K562 (cell line): ENCODE measurements at regions not wholly inside any gene's neighbourhood (a gene's known extent, or its start where the extent isn't known, plus 50 kb on each side); places are given as distances from the start of the nearest gene placed in this dataset.

Source experiments
- ATAC-seq: fragments of 200-7000 bp; cut with Tn5 transposase; 3 replicates; pipeline ENCODE4 v1.9.1; 2020; ENCODE audit warnings: moderate library complexity
- BruUV-seq: library from RNA; stranded (reverse); fragments of 400-500 nt; replicated peaks from 2 replicates; lab custom pipeline; 2021; lab: Mats Ljungman, UMichigan
- CTCF ChIA-PET: fragments of 300-600 bp; formaldehyde crosslinking; extraction: SDS; loops from one replicate; lab custom pipeline; 2021; ENCODE audit warnings: low intra/inter-chr PET ratio; lab: Yijun Ruan, JAX
- POLR2A ChIA-PET: fragments of 300-600, 350-650 bp; sonication (Branson Sonifier 250); formaldehyde crosslinking; extraction: SDS; loops from one replicate; lab custom pipeline; 2021; ENCODE audit warnings: antibody characterized with exemption, inconsistent platforms; lab: Yijun Ruan, JAX
- DNase-seq, 4 experiments: peaks; one replicate each; pipeline versions ENCODE4 v3.0.0 to v3.0.0-alpha.2; 2011 to 2018; ENCODE audit warnings: low spot score in 3 of 4, mixed read lengths in 3 of 4; ENCODE audit errors: extremely low read depth in 1 of 4
- FAIRE-seq: peaks from 2 replicates; lab custom pipeline; 2011; peaks lifted over from hg19 to GRCh38; lab: Jason Lieb, UNC
- H2AFZ ChIP-seq: 2 replicates; pipeline ENCODE4 v1.6.0; 2011; ENCODE audit warnings: low read depth, low read length, control low read depth, inconsistent platforms
- H3K27ac ChIP-seq: fragments of 200-600 bp; 3 replicates; pipeline ENCODE4 v1.8.0; 2011; ENCODE audit warnings: low read depth, mild to moderate bottlenecking, control low read depth, inconsistent platforms, low read length, moderate library complexity, mixed read lengths; ENCODE audit errors: extremely low read depth
- H3K27me3 ChIP-seq, 2 experiments: fragments of 300-600 bp in 1 of 2; 2 replicates in 1 of 2; 3 replicates in 1 of 2; pipeline versions ENCODE4 v1.6.0 to v1.8.0; 2011; ENCODE audit warnings: inconsistent platforms in 2 of 2, low read length in 2 of 2, mild to moderate bottlenecking in 1 of 2, mixed read lengths in 1 of 2, moderate library complexity in 1 of 2; ENCODE audit not compliant: control insufficient read depth in 2 of 2, insufficient read depth in 2 of 2
- H3K36me3 ChIP-seq: fragments of 300-600 bp; 3 replicates; pipeline ENCODE4 v1.8.0; 2011; ENCODE audit warnings: mild to moderate bottlenecking, low read length, inconsistent platforms; ENCODE audit not compliant: control insufficient read depth, insufficient read depth
- H3K4me1 ChIP-seq, 2 experiments: fragments of 200-600 bp in 1 of 2; replicated peaks in 1 of 2; 2 replicates in 1 of 2; 3 replicates in 1 of 2; pipeline versions ENCODE4 v1.5.1 to v1.8.0; 2011; ENCODE audit warnings: inconsistent platforms in 2 of 2, low read length in 2 of 2, mild to moderate bottlenecking in 1 of 2, mixed read lengths in 1 of 2, moderate library complexity in 1 of 2; ENCODE audit not compliant: control insufficient read depth in 2 of 2, insufficient read depth in 2 of 2
- H3K4me2 ChIP-seq: 2 replicates; pipeline ENCODE4 v1.6.1; 2011; ENCODE audit warnings: low read length, control low read depth, inconsistent platforms, mixed read lengths; ENCODE audit not compliant: insufficient read depth
- H3K4me3 ChIP-seq: fragments of 200-600 bp; sonication (generic), shearing (Covaris generic); 2 replicates; pipeline ENCODE4 v1.5.1; 2016; ENCODE audit warnings: control low read depth, inconsistent platforms
- H3K79me2 ChIP-seq: fragments of 200-600 bp; 3 replicates; pipeline ENCODE4 v1.8.0; 2011; ENCODE audit warnings: low read length, inconsistent platforms; ENCODE audit not compliant: control insufficient read depth, insufficient read depth
- H3K9ac ChIP-seq, 2 experiments: 2 replicates each; pipeline versions ENCODE4 v1.6.0 to v1.6.1; 2011; ENCODE audit warnings: low read depth in 2 of 2, low read length in 2 of 2, control low read depth in 1 of 2, inconsistent platforms in 1 of 2, mild to moderate bottlenecking in 1 of 2, mixed read lengths in 1 of 2; ENCODE audit not compliant: insufficient read depth in 1 of 2
- H3K9me1 ChIP-seq: one replicate; pipeline ENCODE4 v1.6.0; 2011; ENCODE audit warnings: inconsistent platforms, mild to moderate bottlenecking, low read length, moderate library complexity; ENCODE audit not compliant: control insufficient read depth, insufficient read depth
- H3K9me3 ChIP-seq: replicated peaks from 2 replicates; pipeline ENCODE4 v1.5.1; 2011; ENCODE audit warnings: low read depth, low read length, inconsistent platforms; ENCODE audit not compliant: control insufficient read depth, insufficient read depth
- H4K20me1 ChIP-seq: replicated peaks from 2 replicates; pipeline ENCODE4 v1.6.1; 2011; ENCODE audit warnings: low read length, inconsistent platforms, mixed read lengths; ENCODE audit not compliant: control insufficient read depth, insufficient read depth
- ARID3A ChIP-seq: IDR thresholded peaks from 2 replicates; pipeline ENCODE4 v1.6.1; 2012; ENCODE audit warnings: low read depth, low read length, improper control_type of control experiment, borderline replicate concordance
- BACH1 ChIP-seq: fragments of 200-800 bp; sonication (Bioruptor generic); IDR thresholded peaks from 2 replicates; pipeline ENCODE4 v1.6.1; 2016; ENCODE audit warnings: missing genetic modification characterization, missing compliant biosample characterization
- BCOR ChIP-seq: fragments of 450-650 bp; IDR thresholded peaks from 2 replicates; pipeline ENCODE4 v1.6.1; 2016
- BRF1 ChIP-seq: IDR thresholded peaks from 3 replicates; pipeline ENCODE4 v1.6.1; 2011; ENCODE audit warnings: borderline replicate concordance, mild to moderate bottlenecking; ENCODE audit not compliant: insufficient read length; ENCODE audit errors: extremely low read depth
- CHD4 ChIP-seq: fragments of 200-600 bp; sonication (generic); IDR thresholded peaks from 3 replicates; pipeline ENCODE4 v1.6.1; 2012; ENCODE audit warnings: low read depth, mild to moderate bottlenecking, mixed read lengths, low read length, inconsistent platforms; ENCODE audit not compliant: insufficient read depth, insufficient replicate concordance, poor library complexity, severe bottlenecking
- ELF4 ChIP-seq: fragments of 450-650 bp; formaldehyde crosslinking; IDR thresholded peaks from 2 replicates; pipeline ENCODE4 v1.4.0; 2022; ENCODE audit warnings: missing genetic modification characterization
- ETS2 ChIP-seq: IDR thresholded peaks from 2 replicates; pipeline ENCODE4 v1.6.1; 2016; ENCODE audit warnings: borderline replicate concordance, missing genetic modification characterization, mild to moderate bottlenecking, moderate library complexity, missing compliant biosample characterization; ENCODE audit not compliant: poor library complexity, severe bottlenecking
- HES1 ChIP-seq: fragments of 450-650 bp; IDR thresholded peaks from 2 replicates; pipeline ENCODE4 v1.6.1; 2016; ENCODE audit warnings: low read depth, mild to moderate bottlenecking, moderate library complexity
- KLF1 ChIP-seq: fragments of 450-650 bp; IDR thresholded peaks from 2 replicates; pipeline ENCODE4 v1.6.1; 2016; ENCODE audit warnings: missing genetic modification characterization, missing compliant biosample characterization
- MTA2 ChIP-seq: fragments of 450-650 bp; IDR thresholded peaks from 2 replicates; pipeline ENCODE4 v1.6.1; 2016; ENCODE audit warnings: low read depth
- NFE2L1 ChIP-seq: fragments of 450-650 bp; IDR thresholded peaks from 2 replicates; pipeline ENCODE4 v1.6.1; 2016; ENCODE audit warnings: missing genetic modification characterization, low read depth, mild to moderate bottlenecking, missing compliant biosample characterization, moderate library complexity, borderline replicate concordance
- NRF1 ChIP-seq, 2 experiments: fragments of 450-650 bp; IDR thresholded peaks in 1 of 2; conservative IDR thresholded peaks in 1 of 2; 2 replicates each; pipeline ENCODE4 v1.6.1; 2014; ENCODE audit warnings: mild to moderate bottlenecking in 2 of 2
- POLR3A ChIP-seq: IDR thresholded peaks from 2 replicates; pipeline ENCODE4 v1.6.1; 2011; ENCODE audit warnings: borderline replicate concordance, mild to moderate bottlenecking, moderate library complexity; ENCODE audit not compliant: insufficient read length, insufficient read depth; ENCODE audit errors: extremely low read depth
- PURB ChIP-seq: sonication (generic); formaldehyde crosslinking; IDR thresholded peaks from 2 replicates; pipeline ENCODE4 v1.9.0; 2021; ENCODE audit warnings: low read depth, mild to moderate bottlenecking, missing genetic modification reagents
- TRIM24 ChIP-seq, 2 experiments: fragments of 450-650 bp; IDR thresholded peaks; 2 replicates each; pipeline ENCODE4 v1.6.1; 2016
- TRIM25 ChIP-seq: fragments of 450-650 bp; IDR thresholded peaks from 2 replicates; pipeline ENCODE4 v1.7.0; 2016; ENCODE audit warnings: borderline replicate concordance
- TRIM28 ChIP-seq: fragments of 450-650 bp; IDR thresholded peaks from 2 replicates; pipeline ENCODE4 v1.6.1; 2017
- ZC3H8 ChIP-seq: fragments of 450-650 bp; IDR thresholded peaks from 2 replicates; pipeline ENCODE4 v1.6.1; 2017
- ZEB2 ChIP-seq: fragments of 450-650 bp; IDR thresholded peaks from 2 replicates; pipeline ENCODE4 v1.6.1; 2016
- ZNF780A ChIP-seq: fragments of 250-450 bp; sonication (Bioruptor Pico); IDR thresholded peaks from 2 replicates; pipeline ENCODE4 v1.5.0; 2021; ENCODE audit warnings: mild to moderate bottlenecking
- WGBS: fragments of 100-300 bp; shearing (Covaris generic); methylation state at CpG from one replicate; pipeline ENCODE4 v1.1.6; 2016; ENCODE audit warnings: low coverage, mixed read lengths; ENCODE audit not compliant: insufficient coverage; ENCODE audit errors: missing lambda C conversion rate; 5-methylcytosine and 5-hydroxymethylcytosine counted together
- in situ Hi-C: fragments of 300-500 bp; cut with MboI; formaldehyde crosslinking; loops from 4 replicates; pipeline ENCODE4 v1.15.0; 2018; ENCODE audit warnings: inconsistent platforms, mixed read lengths
- intact Hi-C: fragments of 100-400 bp; cut with micrococcal nuclease; formaldehyde crosslinking; loops from 2 replicates; pipeline ENCODE4 v1.14.2; 2022

- BruUV-seq, result no TSS peak
- TF ChIP-seq TRIM24 (IDR thresholded peaks at IDR 0.05) (no peak), ZNF780A (CRISPR knock-in tag) (no peak), MTA2 (no peak), NFE2L1 (tag) (no peak), PURB (CRISPR knock-in tag) (no peak), KLF1 (tag) (no peak), HES1 (no peak), BCOR (no peak), CHD4 (no peak), POLR3A (no peak), TRIM25 (no peak), ETS2 (no peak), ZEB2 (no peak), BACH1 (no peak), TRIM28 (no peak), ARID3A (no peak), BRF1 (no peak), ZC3H8 (no peak), NRF1 (conservative IDR thresholded peaks at IDR 0.05 in 1 of 2, IDR thresholded peaks at IDR 0.05 in 1 of 2) (no peak), ELF4 (CRISPR knock-in tag) (no peak)
- TF ChIP-seq, all 486 proteins: peak for 0
Observed at GRCh38 chr12:69015831-69016230, 82.9 kb upstream of the CPM start.

More at GRCh38 chr12:69015831-69016230, 82.9 kb upstream of the CPM start:
- POLR2A ChIA-PET, result interaction anchor here (0.7 to 1.0 kb wide), 2 partner anchors 9 to 64 kb away, joined by 3 to 5 read pairs; no protein-coding TSS in a partner anchor
- WGBS, result 0% methylated on average over 6 of the region's 6 CpGs
- Histone ChIP-seq H3K36me3 (no peaks in the 10 kb centered on the region), H4K20me1 (no peaks in the 10 kb centered on the region), H3K9me1 (no peaks in the 10 kb centered on the region), H2AFZ (no peak overlapping the region), H3K27ac (no peak overlapping the region), H3K4me2 (no peak overlapping the region), H3K27me3 (no peaks in the 10 kb centered on the region; a peak in 1 of 5 replicates), H3K9me3 (no peaks in the 10 kb centered on the region), H3K4me3 (no peak overlapping the region), H3K79me2 (no peaks in the 10 kb centered on the region), H3K4me1 (no peaks in the 10 kb centered on the region), H3K9ac (no peak overlapping the region)
- no peak for ATAC-seq
- no peak for DNase-seq
- intact Hi-C loops (no loop called here), in situ Hi-C loops (no loop called here)
- CTCF ChIA-PET, result no interaction called here
- FAIRE-seq, result no peak
